Mammary epithelial cell (primary cell): ENCODE measurements at regions not wholly inside any gene's neighbourhood (a gene's known extent, or its start where the extent isn't known, plus 50 kb on each side); places are given as distances from the start of the nearest gene placed in this dataset.

Experiments used
- CTCF ChIP-seq, 2 donors: IDR thresholded peaks in 1 of 2; conservative IDR thresholded peaks in 1 of 2; 2 replicates each; pipeline ENCODE4 v1.5.1; 2011 to 2012; ENCODE audit warnings: inconsistent platforms in 2 of 2, low read length in 2 of 2, mild to moderate bottlenecking in 2 of 2, control low read depth in 1 of 2, low read depth in 1 of 2; ENCODE audit not compliant: insufficient read depth in 1 of 2; ENCODE audit errors: extremely low read depth in 1 of 2
- EZH2 ChIP-seq: IDR thresholded peaks from 2 replicates; pipeline ENCODE4 v1.6.1; 2012; ENCODE audit warnings: low read length, inconsistent platforms, borderline replicate concordance

GRCh38 chr13:74479124-74479523 lies 344.9 kb upstream of the KLF12 start:
- no peak for TF ChIP-seq CTCF (conservative IDR thresholded peaks at IDR 0.05 in 1 of 2, IDR thresholded peaks at IDR 0.05 in 1 of 2; ENCODE audit: extremely low read depth in 1 of 2, insufficient read depth in 1 of 2, low read depth in 1 of 2, low read length in 2 of 2)
- no peak for TF ChIP-seq EZH2
